Hepatocyte (in vitro differentiated cells): ENCODE measurements at regions not wholly inside any gene's neighbourhood (a gene's known extent, or its start where the extent isn't known, plus 50 kb on each side); places are given as distances from the start of the nearest gene placed in this dataset.

Source experiments
- DNase-seq: peaks from one replicate; pipeline ENCODE4 v3.0.0-alpha.2; 2016; ENCODE audit warnings: low spot score
- H2AFZ ChIP-seq: fragments of 200-600 bp; sonication (generic); 2 replicates; pipeline ENCODE4 v1.6.0; 2016; ENCODE audit warnings: antibody characterized with exemption, mild to moderate bottlenecking
- H3K27ac ChIP-seq: fragments of 200-600 bp; sonication (generic); 2 replicates; pipeline ENCODE4 v1.5.1; 2016; ENCODE audit warnings: mild to moderate bottlenecking
- H3K27me3 ChIP-seq: fragments of 200-600 bp; sonication (generic); 2 replicates; pipeline ENCODE4 v1.6.1; 2016
- H3K36me3 ChIP-seq: fragments of 200-600 bp; sonication (generic); replicated peaks from 2 replicates; pipeline ENCODE4 v1.5.1; 2016; ENCODE audit warnings: low read depth; ENCODE audit not compliant: insufficient read depth
- H3K4me1 ChIP-seq: fragments of 200-600 bp; sonication (generic); 2 replicates; pipeline ENCODE4 v1.5.1; 2016; ENCODE audit warnings: mild to moderate bottlenecking, moderate library complexity; ENCODE audit not compliant: insufficient read depth
- H3K4me2 ChIP-seq: fragments of 200-600 bp; sonication (generic); 2 replicates; pipeline ENCODE4 v1.6.0; 2016
- H3K4me3 ChIP-seq: fragments of 200-600 bp; sonication (generic); 2 replicates; pipeline ENCODE4 v1.5.1; 2016; ENCODE audit warnings: mild to moderate bottlenecking
- H3K79me2 ChIP-seq: fragments of 200-600 bp; sonication (generic); 2 replicates; pipeline ENCODE4 v1.6.0; 2017; ENCODE audit warnings: mild to moderate bottlenecking
- H3K9me2 ChIP-seq: fragments of 200-600 bp; sonication (generic); replicated peaks from 2 replicates; pipeline ENCODE4 v1.6.0; 2017; ENCODE audit warnings: mild to moderate bottlenecking; ENCODE audit not compliant: insufficient read depth
- H3K9me3 ChIP-seq: fragments of 200-600 bp; sonication (generic); 2 replicates; pipeline ENCODE4 v1.5.1; 2016; ENCODE audit warnings: low read depth, mild to moderate bottlenecking
- H4K20me1 ChIP-seq: fragments of 200-600 bp; sonication (generic); 2 replicates; pipeline ENCODE4 v1.6.0; 2016; ENCODE audit warnings: mild to moderate bottlenecking; ENCODE audit not compliant: insufficient read depth, poor library complexity, severe bottlenecking
- CTCF ChIP-seq: fragments of 200-600 bp; sonication (generic); IDR thresholded peaks from 2 replicates; pipeline ENCODE4 v1.5.1; 2016; ENCODE audit warnings: antibody characterized with exemption, mild to moderate bottlenecking; ENCODE audit not compliant: poor library complexity
- EZH2 ChIP-seq: fragments of 200-600 bp; sonication (generic); IDR thresholded peaks from 2 replicates; pipeline ENCODE4 v1.6.1; 2016; ENCODE audit warnings: antibody characterized with exemption, mild to moderate bottlenecking, borderline replicate concordance
- EZH2phosphoT487 ChIP-seq: fragments of 200-600 bp; sonication (generic); IDR thresholded peaks from one replicate; pipeline ENCODE4 v1.6.1; 2018; ENCODE audit warnings: antibody characterized with exemption, mild to moderate bottlenecking, low read depth, moderate library complexity; ENCODE audit not compliant: unreplicated experiment, severe bottlenecking
- WGBS: methylation state at CpG from one replicate; pipeline ENCODE4 v1.1.6; 2016; ENCODE audit warnings: low lambda C conversion rate; ENCODE audit errors: missing lambda C conversion rate; 5-methylcytosine and 5-hydroxymethylcytosine counted together

DNA sequence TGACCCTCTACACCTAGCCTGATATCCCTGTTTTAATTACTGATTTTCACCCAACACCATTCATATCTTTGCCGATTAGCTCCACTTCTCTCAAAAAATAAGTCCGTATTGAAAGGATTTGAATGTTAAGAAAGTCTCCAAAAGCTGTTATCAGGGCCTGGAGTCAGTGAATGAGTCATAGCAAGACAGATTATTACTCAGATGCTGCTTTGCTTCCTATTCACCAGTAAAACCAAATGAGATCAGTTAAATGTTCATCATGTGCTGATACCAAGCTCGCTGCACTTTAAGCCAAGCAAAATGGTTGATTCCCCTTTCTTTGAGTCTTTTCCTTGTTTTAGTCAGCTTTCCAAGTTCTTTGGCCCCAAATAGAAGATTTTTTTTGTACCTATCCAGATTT lies 228.4 kb downstream of the FAT3 start:
- H3K27me3 ChIP-seq, result no peaks in the 10 kb centered on the region
- WGBS, result 55% methylated on average over 3 of the region's 3 CpGs
- no peaks in the 10 kb centered on the region for H3K36me3 ChIP-seq
- H3K4me2 ChIP-seq, result no peak overlapping the region
- no peak overlapping the region for H3K27ac ChIP-seq
- H3K9me2 ChIP-seq, result no peaks in the 10 kb centered on the region
- peak; percentile 19 for DNase-seq
- no peaks in the 10 kb centered on the region for H3K9me3 ChIP-seq
- no peaks in the 10 kb centered on the region for H4K20me1 ChIP-seq
- H3K4me3 ChIP-seq, result no peak overlapping the region
- H2AFZ ChIP-seq, result no peak overlapping the region
- H3K79me2 ChIP-seq, result no peaks in the 10 kb centered on the region
- H3K4me1 ChIP-seq, result no peaks in the 10 kb centered on the region
- no peak for TF ChIP-seq CTCF
- no peak for TF ChIP-seq EZH2
- no peak for TF ChIP-seq EZH2phosphoT487

DNA sequence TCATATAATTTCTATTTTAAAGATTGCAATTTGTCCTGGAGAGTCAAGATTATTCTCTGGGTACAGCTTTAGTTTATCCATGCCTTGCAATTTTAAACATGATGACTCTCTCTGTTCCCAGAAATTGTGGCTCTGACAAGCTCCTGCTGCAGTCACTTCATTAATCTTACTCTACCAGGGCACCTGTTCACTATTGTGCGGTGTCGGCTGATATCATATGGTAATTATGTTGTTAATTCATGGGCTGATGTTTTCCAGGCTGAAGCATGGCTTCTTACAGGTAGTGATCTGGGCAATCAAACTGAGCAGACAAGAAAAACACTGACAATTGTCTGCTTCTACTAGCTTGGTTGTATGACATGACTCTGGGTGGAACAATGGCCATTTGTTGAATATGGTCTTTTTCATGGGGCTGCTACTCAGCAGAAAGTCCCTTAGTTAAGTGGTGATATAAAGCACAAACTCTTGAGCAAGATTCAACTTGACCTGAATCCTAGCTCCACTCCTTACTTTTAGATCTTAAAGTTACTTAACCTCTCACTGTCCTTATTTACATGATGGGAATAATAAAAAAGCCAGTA lies 230.7 kb downstream of the FAT3 start:
- no peak for DNase-seq
- no peaks in the 10 kb centered on the region for H3K36me3 ChIP-seq
- H3K4me2 ChIP-seq, result no peak overlapping the region
- WGBS, result 68% methylated on average over 2 of the region's 2 CpGs
- no peaks in the 10 kb centered on the region for H4K20me1 ChIP-seq
- H3K27ac ChIP-seq, result no peak overlapping the region
- no peaks in the 10 kb centered on the region for H3K9me3 ChIP-seq
- no peaks in the 10 kb centered on the region for H3K9me2 ChIP-seq
- no peaks in the 10 kb centered on the region for H3K4me1 ChIP-seq
- H3K27me3 ChIP-seq, result no peaks in the 10 kb centered on the region
- H3K79me2 ChIP-seq, result no peaks in the 10 kb centered on the region
- TF ChIP-seq CTCF (no peak), EZH2phosphoT487 (no peak), EZH2 (no peak)
- H2AFZ ChIP-seq, result no peak overlapping the region
- H3K4me3 ChIP-seq, result no peak overlapping the region

- Histone ChIP-seq H3K4me2 (no peak overlapping the region), H3K4me1 (no peaks in the 10 kb centered on the region), H3K27me3 (no peaks in the 10 kb centered on the region), H3K4me3 (no peak overlapping the region), H3K79me2 (no peaks in the 10 kb centered on the region), H3K9me3 (no peaks in the 10 kb centered on the region), H3K36me3 (no peaks in the 10 kb centered on the region), H3K9me2 (no peaks in the 10 kb centered on the region), H3K27ac (no peak overlapping the region), H4K20me1 (peaks cover 4% of the 10 kb centered on the region), H2AFZ (no peak overlapping the region)
- WGBS, result 96% methylated on average over 1 of the region's 1 CpG
- no peak for DNase-seq
- no peak for TF ChIP-seq EZH2phosphoT487
- TF ChIP-seq CTCF, result no peak
- TF ChIP-seq EZH2, result no peak
Observed at GRCh38 chr11:92457250-92457649, 232.6 kb downstream of the FAT3 start.

DNA sequence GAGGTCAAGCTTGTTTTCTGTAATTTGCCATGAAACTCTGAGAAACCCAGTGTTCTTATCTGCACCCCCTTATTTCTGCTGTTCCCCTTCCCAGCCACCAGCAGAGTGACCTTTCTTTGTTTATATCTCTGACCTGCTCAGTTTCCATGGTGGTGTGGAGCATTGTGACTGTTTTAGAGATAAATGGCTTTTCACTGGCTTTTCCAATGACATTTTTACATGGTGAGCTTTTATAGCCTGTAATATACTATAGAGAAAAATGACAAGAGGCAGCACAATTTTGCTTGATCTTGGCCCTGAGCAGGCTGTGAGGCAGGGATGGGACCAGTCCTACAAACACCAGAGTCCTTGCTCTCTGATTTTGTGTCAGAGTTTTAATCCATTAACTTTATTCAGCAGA lies 233.9 kb downstream of the FAT3 start:
- H3K9me2 ChIP-seq, result no peaks in the 10 kb centered on the region
- TF ChIP-seq CTCF, result no peak
- no peak for TF ChIP-seq EZH2phosphoT487
- TF ChIP-seq EZH2, result no peak
- H3K4me2 ChIP-seq, result no peak overlapping the region
- peaks cover 4% of the 10 kb centered on the region for H4K20me1 ChIP-seq
- no peaks in the 10 kb centered on the region for H3K4me1 ChIP-seq
- H3K79me2 ChIP-seq, result no peaks in the 10 kb centered on the region
- no peak overlapping the region for H3K4me3 ChIP-seq
- no peak overlapping the region for H3K27ac ChIP-seq
- no peak overlapping the region for H2AFZ ChIP-seq
- H3K9me3 ChIP-seq, result no peaks in the 10 kb centered on the region
- DNase-seq, result no peak
- H3K27me3 ChIP-seq, result no peaks in the 10 kb centered on the region
- H3K36me3 ChIP-seq, result no peaks in the 10 kb centered on the region
